ENCODE measurements at regions not wholly inside any gene's neighbourhood (a gene's known extent, or its start where the extent isn't known, plus 50 kb on each side); places are given as distances from the start of the nearest gene placed in this dataset.

DNA sequence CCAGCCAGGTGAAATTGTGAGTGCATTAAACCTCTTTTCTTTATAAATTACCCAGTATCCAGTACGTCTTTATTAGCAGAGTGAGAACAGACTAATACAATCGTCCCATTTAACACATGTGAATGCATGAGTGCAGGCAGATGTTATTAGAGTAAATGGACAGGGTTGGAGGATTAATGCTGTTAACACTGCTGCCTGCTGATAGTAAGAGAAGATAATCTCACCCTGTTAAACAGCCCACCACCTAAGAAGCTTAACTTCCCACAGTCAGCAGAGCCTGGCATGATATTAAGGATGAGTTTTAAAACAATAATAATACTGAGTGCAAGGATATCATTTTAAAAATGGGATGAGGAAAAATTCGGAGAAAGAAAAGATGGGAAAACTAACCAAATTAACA is 181.4 kb upstream of the LHX8 start:
- TF ChIP-seq CTCF (IDR thresholded peaks at IDR 0.05): no peak
- TF ChIP-seq EZH2 (IDR thresholded peaks at IDR 0.05; ENCODE audit: borderline replicate concordance, insufficient read depth, low read depth, low read length, poor library complexity, severe bottlenecking): no peak

All from B cell (primary cell).